Fibroblast of the aortic adventitia (primary cell): ENCODE measurements at regions not wholly inside any gene's neighbourhood (a gene's known extent, or its start where the extent isn't known, plus 50 kb on each side); places are given as distances from the start of the nearest gene placed in this dataset.
A peak's percentile ranks its signal among the peaks of the same experiment; 100 is the strongest.

Source experiments
- DNase-seq: peaks from one replicate; pipeline ENCODE4 v3.0.0-alpha.2; 2010; ENCODE audit warnings: low read depth
- H3K4me3 ChIP-seq: 2 replicates; pipeline ENCODE4 v1.5.1; 2011; ENCODE audit warnings: low read depth, mild to moderate bottlenecking, control low read depth, low read length, moderate library complexity
- CTCF ChIP-seq: IDR thresholded peaks from 2 replicates; pipeline ENCODE4 v1.5.1; 2011; ENCODE audit warnings: mild to moderate bottlenecking, low read length, control low read depth, inconsistent platforms; ENCODE audit not compliant: insufficient read depth

GRCh38 chr4:123786163-123786915 is 389.7 kb downstream of the SPRY1 start:
- no peak for TF ChIP-seq CTCF
- H3K4me3 ChIP-seq = no peak overlapping the region
- no peak for DNase-seq

- H3K4me3 ChIP-seq = no peak overlapping the region
- TF ChIP-seq CTCF = no peak
- DNase-seq = peak; percentile 51
These were observed 390.3 kb downstream of the SPRY1 start for GRCh38 chr4:123786920-123787319.

GRCh38 chr4:123787512-123788080 is 391.0 kb downstream of the SPRY1 start:
- DNase-seq = no peak
- H3K4me3 ChIP-seq = no peak overlapping the region
- TF ChIP-seq CTCF = no peak

- DNase-seq = no peak
These were observed 392.0 kb downstream of the SPRY1 start for GRCh38 chr4:123788577-123788976.

GRCh38 chr4:123790681-123791080 is 394.1 kb downstream of the SPRY1 start:
- no peak for TF ChIP-seq CTCF
- H3K4me3 ChIP-seq = no peak overlapping the region
- DNase-seq = no peak

More at GRCh38 chr4:123788577-123788976, 392.0 kb downstream of the SPRY1 start:
- TF ChIP-seq CTCF = no peak
- H3K4me3 ChIP-seq = no peak overlapping the region

GRCh38 chr4:123802082-123802645 is 405.6 kb downstream of the SPRY1 start:
- TF ChIP-seq CTCF = no peak
- DNase-seq = no peak
- H3K4me3 ChIP-seq = no peak overlapping the region

- H3K4me3 ChIP-seq = no peak overlapping the region
- DNase-seq = no peak
- TF ChIP-seq CTCF = no peak
These were observed 406.3 kb downstream of the SPRY1 start for GRCh38 chr4:123802933-123803332.
